Right atrium auricular region (tissue), 2 donors: ENCODE measurements at regions not wholly inside any gene's neighbourhood (a gene's known extent, or its start where the extent isn't known, plus 50 kb on each side); places are given as distances from the start of the nearest gene placed in this dataset.
"Not testable (repeated sequence)": the region's sequence is repeated elsewhere in the genome, so short reads cannot be mapped to it uniquely, and the experiment has no call there.

Experiments used
- DNase-seq: peaks from one replicate; pipeline ENCODE4 v3.0.0-alpha.2; 2019; ENCODE audit warnings: low spot score
- H3K27ac ChIP-seq, 2 donors: fragments of 200-600 bp; sonication (generic); 1 replicate in 1 of 2; 2 replicates in 1 of 2; pipeline ENCODE4 v1.5.1; 2016 to 2019
- H3K27me3 ChIP-seq, 2 donors: fragments of 200-600 bp; sonication (generic); one replicate each; pipeline versions ENCODE4 v1.5.1 to v1.6.0; 2017 to 2019
- H3K36me3 ChIP-seq: fragments of 200-600 bp; sonication (generic); one replicate; pipeline ENCODE4 v1.5.1; 2016
- H3K4me1 ChIP-seq, 2 donors: fragments of 200-600 bp; sonication (generic); one replicate each; pipeline versions ENCODE4 v1.5.1 to v1.6.0; 2017 to 2019
- H3K4me3 ChIP-seq, 2 donors: fragments of 200-600 bp; sonication (generic); 1 replicate in 1 of 2; 2 replicates in 1 of 2; pipeline ENCODE4 v1.5.1; 2017 to 2019; ENCODE audit warnings: mild to moderate bottlenecking in 1 of 2, moderate library complexity in 1 of 2
- H3K9me3 ChIP-seq, 2 donors: fragments of 200-600 bp; sonication (generic); one replicate each; pipeline ENCODE4 v1.5.1; 2019
- TF ChIP-seq, protein P1 (sequence below), 2 donors: fragments of 200-600 bp; sonication (generic); IDR thresholded peaks; one replicate each; pipeline ENCODE4 v1.5.1; 2019; ENCODE audit warnings: antibody characterized with exemption in 2 of 2

DNA sequence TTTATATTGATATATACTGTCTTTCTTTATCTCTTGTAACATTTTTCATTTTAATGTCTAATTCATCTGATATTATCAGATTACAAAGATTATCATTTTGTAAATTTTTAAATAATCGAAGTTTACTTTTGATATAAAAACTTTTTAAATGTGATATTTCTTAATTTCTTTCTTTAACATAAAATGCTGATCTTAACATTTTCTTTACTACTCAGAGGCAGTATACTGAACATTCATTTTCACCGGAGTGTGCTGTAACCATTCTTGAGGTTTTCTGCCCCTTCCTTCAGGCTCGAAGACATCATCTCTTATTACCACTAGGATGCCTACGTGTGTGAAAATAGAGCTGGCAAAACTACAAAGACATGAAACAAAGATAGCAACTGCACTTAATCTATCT, 186.9 kb downstream of the DIO2 start:
- no peaks in the 10 kb centered on the region for H3K27me3 ChIP-seq
- no peaks in the 10 kb centered on the region for H3K36me3 ChIP-seq
- H3K9me3 ChIP-seq: no peaks in the 10 kb centered on the region
- TF ChIP-seq, protein P1, sequence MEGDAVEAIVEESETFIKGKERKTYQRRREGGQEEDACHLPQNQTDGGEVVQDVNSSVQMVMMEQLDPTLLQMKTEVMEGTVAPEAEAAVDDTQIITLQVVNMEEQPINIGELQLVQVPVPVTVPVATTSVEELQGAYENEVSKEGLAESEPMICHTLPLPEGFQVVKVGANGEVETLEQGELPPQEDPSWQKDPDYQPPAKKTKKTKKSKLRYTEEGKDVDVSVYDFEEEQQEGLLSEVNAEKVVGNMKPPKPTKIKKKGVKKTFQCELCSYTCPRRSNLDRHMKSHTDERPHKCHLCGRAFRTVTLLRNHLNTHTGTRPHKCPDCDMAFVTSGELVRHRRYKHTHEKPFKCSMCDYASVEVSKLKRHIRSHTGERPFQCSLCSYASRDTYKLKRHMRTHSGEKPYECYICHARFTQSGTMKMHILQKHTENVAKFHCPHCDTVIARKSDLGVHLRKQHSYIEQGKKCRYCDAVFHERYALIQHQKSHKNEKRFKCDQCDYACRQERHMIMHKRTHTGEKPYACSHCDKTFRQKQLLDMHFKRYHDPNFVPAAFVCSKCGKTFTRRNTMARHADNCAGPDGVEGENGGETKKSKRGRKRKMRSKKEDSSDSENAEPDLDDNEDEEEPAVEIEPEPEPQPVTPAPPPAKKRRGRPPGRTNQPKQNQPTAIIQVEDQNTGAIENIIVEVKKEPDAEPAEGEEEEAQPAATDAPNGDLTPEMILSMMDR (IDR thresholded peaks at IDR 0.05): no peak
- no peak overlapping the region for H3K4me3 ChIP-seq
- no peaks in the 10 kb centered on the region for H3K4me1 ChIP-seq
- DNase-seq: no peak
- no peak overlapping the region for H3K27ac ChIP-seq

DNA sequence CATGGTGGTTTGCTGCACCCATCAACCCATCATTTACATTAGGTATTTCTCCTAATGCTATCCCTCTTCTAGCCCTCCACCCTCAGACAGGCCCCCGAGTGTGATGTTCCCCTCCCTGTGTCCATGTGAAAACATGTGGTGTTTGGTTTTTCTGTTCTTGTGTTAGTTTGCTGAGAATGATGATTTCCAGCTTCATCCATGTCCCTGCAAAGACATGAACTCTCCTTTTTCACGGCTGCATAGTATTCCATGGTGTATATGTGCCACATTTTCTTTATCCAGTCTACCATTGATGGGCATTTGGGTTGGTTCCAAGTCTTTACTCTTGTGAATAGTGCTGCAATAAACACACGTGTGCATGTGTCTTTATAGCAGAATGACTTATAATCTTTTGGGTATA, 192.8 kb downstream of the DIO2 start:
- not testable (repeated sequence) for H3K27me3 ChIP-seq, H3K4me1 ChIP-seq, H3K9me3 ChIP-seq, DNase-seq, H3K4me3 ChIP-seq, H3K27ac ChIP-seq, H3K36me3 ChIP-seq

GRCh38 chr14:80017795-80018194, 193.5 kb downstream of the DIO2 start:
- no peaks in the 10 kb centered on the region for H3K9me3 ChIP-seq
- no peak for DNase-seq
- TF ChIP-seq, protein P1 (IDR thresholded peaks at IDR 0.05): no peak

GRCh38 chr14:80010245-80010644, 201.1 kb downstream of the DIO2 start:
- H3K4me1 ChIP-seq, H3K27me3 ChIP-seq, H3K9me3 ChIP-seq, H3K36me3 ChIP-seq, H3K27ac ChIP-seq, DNase-seq, H3K4me3 ChIP-seq: not testable (repeated sequence)

More at GRCh38 chr14:80017795-80018194, 193.5 kb downstream of the DIO2 start:
- H3K4me3 ChIP-seq: no peak overlapping the region
- H3K4me1 ChIP-seq: no peaks in the 10 kb centered on the region
- no peak overlapping the region for H3K27ac ChIP-seq
- H3K36me3 ChIP-seq: no peaks in the 10 kb centered on the region
- H3K27me3 ChIP-seq: no peaks in the 10 kb centered on the region

DNA sequence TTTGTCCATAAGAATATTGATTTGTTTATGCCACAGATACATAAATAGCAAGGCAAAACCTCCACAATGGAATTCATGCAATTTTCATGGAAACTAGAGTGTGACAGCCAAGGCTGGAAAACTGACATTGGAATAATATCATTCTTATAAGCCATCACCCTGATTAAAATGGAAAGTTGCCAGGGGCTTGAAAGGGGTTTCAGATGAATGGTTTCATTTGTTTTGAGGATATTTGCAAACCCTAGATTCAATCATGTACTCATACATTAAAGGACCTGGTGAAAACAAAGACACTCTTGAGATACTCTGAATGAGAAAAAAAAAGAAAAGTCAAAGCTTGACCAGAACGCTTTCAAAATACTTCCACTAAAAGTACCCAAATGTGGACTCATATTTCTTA, 205.7 kb downstream of the DIO2 start:
- Histone ChIP-seq H3K27ac (no peak overlapping the region), H3K27me3 (no peaks in the 10 kb centered on the region), H3K36me3 (no peaks in the 10 kb centered on the region), H3K9me3 (no peaks in the 10 kb centered on the region), H3K4me1 (no peaks in the 10 kb centered on the region), H3K4me3 (no peak overlapping the region)
- TF ChIP-seq, protein P1 (IDR thresholded peaks at IDR 0.05): no peak
- DNase-seq: no peak

GRCh38 chr14:80004871-80005270, 206.4 kb downstream of the DIO2 start:
- Histone ChIP-seq H3K36me3 (no peaks in the 10 kb centered on the region), H3K4me1 (no peaks in the 10 kb centered on the region), H3K27ac (no peak overlapping the region), H3K27me3 (no peaks in the 10 kb centered on the region), H3K4me3 (no peak overlapping the region), H3K9me3 (no peaks in the 10 kb centered on the region)
- TF ChIP-seq, protein P1 (IDR thresholded peaks at IDR 0.05): no peak
- no peak for DNase-seq

DNA sequence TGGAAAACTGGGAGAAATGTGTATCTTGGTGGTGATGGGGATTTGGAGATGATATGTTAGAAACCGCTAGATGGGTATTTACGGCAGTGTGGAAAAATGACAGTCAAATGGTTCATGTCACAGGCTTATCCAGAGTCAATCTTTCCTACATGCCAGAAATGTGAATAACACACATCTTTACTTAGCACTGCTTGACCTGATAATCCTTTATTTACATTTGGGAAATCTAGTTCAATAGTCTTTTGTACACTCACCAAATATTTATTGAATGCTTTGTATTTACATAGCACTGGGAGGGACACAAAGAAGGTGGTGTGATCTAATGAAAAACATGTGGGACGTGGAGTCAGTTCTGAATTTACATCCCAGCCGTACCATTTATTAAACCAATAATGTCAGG, 208.2 kb downstream of the DIO2 start:
- no peak overlapping the region for H3K27ac ChIP-seq
- H3K4me3 ChIP-seq: no peak overlapping the region
- no peaks in the 10 kb centered on the region for H3K4me1 ChIP-seq
- H3K9me3 ChIP-seq: no peaks in the 10 kb centered on the region
- DNase-seq: no peak
- TF ChIP-seq, protein P1 (IDR thresholded peaks at IDR 0.05): no peak
- no peaks in the 10 kb centered on the region for H3K27me3 ChIP-seq
- H3K36me3 ChIP-seq: no peaks in the 10 kb centered on the region
